Endothelial cell of umbilical vein (primary cell): ENCODE measurements at regions not wholly inside any gene's neighbourhood (a gene's known extent, or its start where the extent isn't known, plus 50 kb on each side); places are given as distances from the start of the nearest gene placed in this dataset.

ENCODE experiments used
- BruUV-seq: library from RNA; stranded (reverse); fragments of 400-500 nt; replicated peaks from 2 replicates; lab custom pipeline; 2021; lab: Mats Ljungman, UMichigan
- CTCF ChIA-PET: fragments of 300-600, 350-600 bp; sonication (Branson Sonifier 250); formaldehyde crosslinking; loops from one replicate; lab custom pipeline; 2021; ENCODE audit warnings: antibody characterized with exemption, inconsistent platforms; lab: Charles Lee
- POLR2A ChIA-PET: fragments of 300-600, 350-600 bp; sonication (Branson Sonifier 250); formaldehyde crosslinking; loops from one replicate; lab custom pipeline; 2021; ENCODE audit warnings: antibody characterized with exemption, inconsistent platforms; lab: Charles Lee
- DNase-seq: peaks from one replicate; pipeline ENCODE4 v3.0.0-alpha.2; 2011; ENCODE audit warnings: low read depth, low spot score
- FAIRE-seq: peaks from 2 replicates; lab custom pipeline; 2011; peaks lifted over from hg19 to GRCh38; lab: Jason Lieb, UNC
- H2AFZ ChIP-seq: 2 replicates; pipeline ENCODE4 v1.6.0; 2012; ENCODE audit warnings: low read depth, low read length, control low read depth, inconsistent platforms
- H3K27ac ChIP-seq: 2 replicates; pipeline ENCODE4 v1.5.1; 2011; ENCODE audit warnings: low read depth, mild to moderate bottlenecking, control low read depth, low read length, moderate library complexity; ENCODE audit not compliant: insufficient read depth
- H3K27me3 ChIP-seq, 2 experiments: 2 replicates each; pipeline versions ENCODE4 v1.6.0 to v1.6.1; 2011; ENCODE audit warnings: low read length in 2 of 2, mixed read lengths in 1 of 2; ENCODE audit not compliant: control insufficient read depth in 2 of 2, insufficient read depth in 2 of 2
- H3K36me3 ChIP-seq, 2 experiments: 2 replicates in 1 of 2; 3 replicates in 1 of 2; pipeline ENCODE4 v1.5.1; 2011; ENCODE audit warnings: low read length in 2 of 2, mild to moderate bottlenecking in 1 of 2, moderate library complexity in 1 of 2; ENCODE audit not compliant: control insufficient read depth in 2 of 2, insufficient read depth in 2 of 2; ENCODE audit errors: extremely low read depth in 1 of 2
- H3K4me1 ChIP-seq: 3 replicates; pipeline ENCODE4 v1.5.1; 2011; ENCODE audit warnings: mild to moderate bottlenecking, low read length; ENCODE audit not compliant: control insufficient read depth, insufficient read depth; ENCODE audit errors: extremely low read depth
- H3K4me2 ChIP-seq: 2 replicates; pipeline ENCODE4 v1.6.1; 2011; ENCODE audit warnings: low read length, control low read depth, mixed read lengths; ENCODE audit not compliant: insufficient read depth
- H3K4me3 ChIP-seq, 3 experiments: fragments of 200-600 bp in 1 of 3; sonication (generic), shearing (Covaris generic) in 1 of 3; replicated peaks in 1 of 3; 2 replicates each; pipeline ENCODE4 v1.5.1; 2011 to 2016; ENCODE audit warnings: control low read depth in 3 of 3, low read length in 3 of 3, mild to moderate bottlenecking in 2 of 3, inconsistent platforms in 1 of 3, low read depth in 1 of 3, moderate library complexity in 1 of 3; ENCODE audit not compliant: insufficient read depth in 1 of 3
- H3K79me2 ChIP-seq: 2 replicates; pipeline ENCODE4 v1.6.0; 2012; ENCODE audit warnings: low read length, inconsistent platforms; ENCODE audit not compliant: control insufficient read depth, insufficient read depth
- H3K9ac ChIP-seq: replicated peaks from 2 replicates; pipeline ENCODE3; 2011; ENCODE audit warnings: low read length, control low read depth; ENCODE audit not compliant: insufficient read depth; ENCODE audit errors: extremely low read depth
- H3K9me1 ChIP-seq: replicated peaks from 3 replicates; pipeline ENCODE4 v1.6.0; 2011; ENCODE audit warnings: mild to moderate bottlenecking, low read length; ENCODE audit not compliant: control insufficient read depth, insufficient read depth; ENCODE audit errors: extremely low read depth
- H3K9me3 ChIP-seq: replicated peaks from 2 replicates; pipeline ENCODE4 v1.5.1; 2012; ENCODE audit warnings: low read length, inconsistent platforms; ENCODE audit not compliant: control insufficient read depth, insufficient read depth
- H4K20me1 ChIP-seq: replicated peaks from 2 replicates; pipeline ENCODE3; 2011; ENCODE audit warnings: mild to moderate bottlenecking, low read length; ENCODE audit not compliant: control insufficient read depth, insufficient read depth; ENCODE audit errors: extremely low read depth
- CTCF ChIP-seq, 2 donors: IDR thresholded peaks; 1 replicate in 1 of 2; 2 replicates in 1 of 2; pipeline ENCODE4 v1.5.1; 2011; ENCODE audit warnings: low read length in 2 of 2, mild to moderate bottlenecking in 2 of 2, moderate library complexity in 2 of 2, control low read depth in 1 of 2, inconsistent platforms in 1 of 2, low read depth in 1 of 2; ENCODE audit not compliant: insufficient read depth in 1 of 2; ENCODE audit errors: extremely low read depth in 1 of 2
- EZH2 ChIP-seq: IDR thresholded peaks from 2 replicates; pipeline ENCODE4 v1.6.1; 2012; ENCODE audit warnings: borderline replicate concordance, low read depth, mild to moderate bottlenecking, moderate library complexity, low read length, inconsistent platforms; ENCODE audit not compliant: severe bottlenecking
- FOS ChIP-seq: IDR thresholded peaks from 2 replicates; pipeline ENCODE4 v1.6.1; 2011; ENCODE audit warnings: mild to moderate bottlenecking, low read length, moderate library complexity, borderline replicate concordance; ENCODE audit not compliant: insufficient read depth
- GATA2 ChIP-seq: IDR thresholded peaks from 2 replicates; pipeline ENCODE4 v1.7.0; 2011; ENCODE audit warnings: low read depth, mild to moderate bottlenecking, moderate library complexity, mixed read lengths, low read length; ENCODE audit not compliant: insufficient read length, insufficient read depth
- JUN ChIP-seq: IDR thresholded peaks from 2 replicates; pipeline ENCODE4 v1.6.1; 2011; ENCODE audit warnings: borderline replicate concordance, low read depth; ENCODE audit not compliant: insufficient read length, insufficient read depth
- MAX ChIP-seq: IDR thresholded peaks from 2 replicates; pipeline ENCODE4 v1.6.1; 2011; ENCODE audit not compliant: insufficient read depth, insufficient read length
- MYC ChIP-seq: IDR thresholded peaks from one replicate; pipeline ENCODE4 v1.6.1; 2011; ENCODE audit warnings: mild to moderate bottlenecking, low read depth, low read length
- POLR2A ChIP-seq: IDR thresholded peaks from 2 replicates; pipeline ENCODE4 v1.6.1; 2012; ENCODE audit warnings: low read depth, mild to moderate bottlenecking, control low read depth, low read length
- POLR2AphosphoS5 ChIP-seq: IDR thresholded peaks from 2 replicates; pipeline ENCODE4 v1.6.1; 2012; ENCODE audit warnings: low read depth, mild to moderate bottlenecking, control low read depth, low read length, moderate library complexity; ENCODE audit not compliant: insufficient read depth
- dilution Hi-C: fragments of 300-500 bp; cut with MboI; formaldehyde crosslinking; loops from one replicate; pipeline ENCODE4 v1.15.0; 2019; ENCODE audit warnings: low sequenced_read_pairs; ENCODE audit not compliant: extremely low pct_ligation_motif_present
- intact Hi-C: fragments of 100-400 bp; cut with micrococcal nuclease; formaldehyde crosslinking; loops from one replicate; pipeline ENCODE4 v1.10.0; 2022

GRCh38 chr3:159080821-159081220, 279.0 kb downstream of the MFSD1 start:
- H3K9ac ChIP-seq, result no peak overlapping the region
- no peaks in the 10 kb centered on the region for H3K79me2 ChIP-seq
- peaks cover 11% of the 10 kb centered on the region for H3K4me1 ChIP-seq
- intact Hi-C loops, result no loop called here
- H4K20me1 ChIP-seq, result no peaks in the 10 kb centered on the region
- peak overlapping the region; percentile 13 for H2AFZ ChIP-seq
- ChIA-PET POLR2A (no interaction called here), CTCF (no interaction called here)
- FAIRE-seq (no peak), DNase-seq (no peak)
- H3K9me1 ChIP-seq, result no peaks in the 10 kb centered on the region
- dilution Hi-C loops, result no loop called here
- H3K9me3 ChIP-seq, result no peaks in the 10 kb centered on the region
- H3K27me3 ChIP-seq, result no peaks in the 10 kb centered on the region
- TF ChIP-seq MYC (no peak), GATA2 (no peak), JUN (no peak), POLR2A (no peak), CTCF (IDR thresholded peaks at IDR 0.05; ENCODE audit: extremely low read depth in 1 of 2, insufficient read depth in 1 of 2, low read depth in 1 of 2, low read length in 2 of 2) (no peak), MAX (no peak), POLR2AphosphoS5 (no peak), FOS (no peak), EZH2 (no peak)
- no peak overlapping the region for H3K4me3 ChIP-seq
- no TSS peak for BruUV-seq
- H3K4me2 ChIP-seq, result no peak overlapping the region
- no peaks in the 10 kb centered on the region for H3K36me3 ChIP-seq
- H3K27ac ChIP-seq, result no peak overlapping the region
